GM23338 (cell line): ENCODE measurements at regions not wholly inside any gene's neighbourhood (a gene's known extent, or its start where the extent isn't known, plus 50 kb on each side); places are given as distances from the start of the nearest gene placed in this dataset.

Experiments
- REST ChIP-seq: IDR thresholded peaks from one replicate; pipeline ENCODE4 v1.6.1; 2018; ENCODE audit warnings: antibody characterized with exemption; ENCODE audit not compliant: unreplicated experiment
- STAT1 ChIP-seq: IDR thresholded peaks from one replicate; pipeline ENCODE4 v1.6.1; 2016; ENCODE audit warnings: antibody characterized with exemption; ENCODE audit not compliant: unreplicated experiment
- ZNF462 ChIP-seq: fragments of 250-450 bp; sonication (Bioruptor Pico); IDR thresholded peaks from 2 replicates; pipeline ENCODE4 v1.5.0; 2020; ENCODE audit warnings: mild to moderate bottlenecking, moderate library complexity
- TF ChIP-seq, protein P1 (sequence below): IDR thresholded peaks from 2 replicates; pipeline ENCODE4 v1.6.1; 2016; ENCODE audit warnings: antibody characterized with exemption

DNA sequence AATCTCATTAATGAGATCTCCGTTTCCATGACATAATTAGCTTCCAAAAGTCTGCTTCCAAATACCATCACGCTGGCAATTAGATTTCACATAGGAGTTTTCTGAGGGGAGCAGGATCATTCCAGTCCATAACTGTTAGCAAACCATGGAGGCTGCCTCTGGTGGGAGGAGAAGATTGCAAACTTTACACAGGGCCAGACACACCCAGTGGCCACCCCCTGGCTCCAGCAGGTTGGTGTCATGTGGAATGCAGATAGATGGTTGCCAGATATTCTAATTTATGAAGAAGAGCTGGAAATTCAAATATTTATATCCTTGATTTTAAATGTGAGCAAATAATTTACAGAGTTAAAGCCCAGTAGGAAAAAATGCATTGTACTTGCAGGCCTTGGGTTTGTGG lies 164.2 kb downstream of the ICE1 start (continued):
- TF ChIP-seq ZNF462 (CRISPR knock-in tag) (no peak), STAT1 (no peak), REST (no peak)
- TF ChIP-seq, protein P1, sequence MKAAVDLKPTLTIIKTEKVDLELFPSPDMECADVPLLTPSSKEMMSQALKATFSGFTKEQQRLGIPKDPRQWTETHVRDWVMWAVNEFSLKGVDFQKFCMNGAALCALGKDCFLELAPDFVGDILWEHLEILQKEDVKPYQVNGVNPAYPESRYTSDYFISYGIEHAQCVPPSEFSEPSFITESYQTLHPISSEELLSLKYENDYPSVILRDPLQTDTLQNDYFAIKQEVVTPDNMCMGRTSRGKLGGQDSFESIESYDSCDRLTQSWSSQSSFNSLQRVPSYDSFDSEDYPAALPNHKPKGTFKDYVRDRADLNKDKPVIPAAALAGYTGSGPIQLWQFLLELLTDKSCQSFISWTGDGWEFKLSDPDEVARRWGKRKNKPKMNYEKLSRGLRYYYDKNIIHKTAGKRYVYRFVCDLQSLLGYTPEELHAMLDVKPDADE, result no peak
